T-cell (primary cell): ENCODE measurements at regions not wholly inside any gene's neighbourhood (a gene's known extent, or its start where the extent isn't known, plus 50 kb on each side); places are given as distances from the start of the nearest gene placed in this dataset.

Source experiments
- ATAC-seq, 4 experiments: fragments of 200-7000 bp in 3 of 4; fragments of 150-1000 bp in 1 of 4; cut with Tn5 transposase; replicated peaks in 1 of 4; 1 replicate in 3 of 4; 2 replicates in 1 of 4; pipeline ENCODE4 v1.10.0; 2021; ENCODE audit warnings: moderate library complexity in 3 of 4, mild to moderate bottlenecking in 2 of 4, moderate number of reproducible peaks in 1 of 4
- CTCF ChIA-PET, 2 donors: fragments of 300-600 bp; sonication (Branson Sonifier 250); formaldehyde crosslinking; loops; one replicate each; lab custom pipeline; 2022; ENCODE audit warnings: antibody characterized with exemption in 2 of 2; lab: Charles Lee
- POLR2A ChIA-PET, 2 donors: fragments of 300-600 bp; sonication (Branson Sonifier 250); formaldehyde crosslinking; loops; one replicate each; lab custom pipeline; 2022; ENCODE audit warnings: antibody characterized with exemption in 2 of 2; lab: Charles Lee
- DNase-seq, 35 experiments: peaks; one replicate each; pipeline versions ENCODE4 v3.0.0 to v3.0.0-alpha.2; 2013 to 2023
- H3K27ac ChIP-seq: one replicate; pipeline ENCODE4 v1.5.1; 2013; ENCODE audit warnings: low read length
- H3K27me3 ChIP-seq, 2 experiments: replicated peaks in 1 of 2; 1 replicate in 1 of 2; 2 replicates in 1 of 2; pipeline versions ENCODE4 v1.6.1 to v1.7.0; 2013; ENCODE audit warnings: low read length in 1 of 2, mixed read lengths in 1 of 2; ENCODE audit not compliant: control insufficient read depth in 2 of 2, insufficient read depth in 2 of 2; ENCODE audit errors: extremely low read depth in 1 of 2
- H3K36me3 ChIP-seq, 2 donors: 1 replicate in 1 of 2; 2 replicates in 1 of 2; pipeline versions ENCODE4 v1.6.1 to v1.7.0; 2013; ENCODE audit warnings: low read length in 1 of 2; ENCODE audit not compliant: control insufficient read depth in 2 of 2, insufficient read depth in 1 of 2; ENCODE audit errors: extremely low read depth in 1 of 2
- H3K4me1 ChIP-seq, 2 experiments: 1 replicate in 1 of 2; 2 replicates in 1 of 2; pipeline versions ENCODE4 v1.6.1 to v1.7.0; 2013; ENCODE audit warnings: low read length in 2 of 2, mixed read lengths in 1 of 2; ENCODE audit not compliant: insufficient read depth in 2 of 2, control insufficient read depth in 1 of 2; ENCODE audit errors: extremely low read depth in 1 of 2
- H3K4me3 ChIP-seq, 2 donors: 1 replicate in 1 of 2; 2 replicates in 1 of 2; pipeline versions ENCODE4 v1.5.1 to v1.7.0; 2013; ENCODE audit warnings: mild to moderate bottlenecking in 2 of 2, low read length in 1 of 2, moderate library complexity in 1 of 2; ENCODE audit not compliant: control insufficient read depth in 1 of 2; ENCODE audit errors: extremely low read depth in 1 of 2
- H3K9me3 ChIP-seq: 2 replicates; pipeline ENCODE4 v1.7.0; 2013
- H3K27ac Mint-ChIP-seq, 2 donors: one replicate each; pipeline ENCODE4 v1.8.0; 2020 to 2021; ENCODE audit warnings: mild to moderate bottlenecking in 2 of 2, mixed read lengths in 2 of 2
- H3K27me3 Mint-ChIP-seq, 2 donors: one replicate each; pipeline ENCODE4 v1.8.0; 2021 to 2022; ENCODE audit warnings: mixed read lengths in 2 of 2
- H3K36me3 Mint-ChIP-seq: one replicate; pipeline ENCODE4 v1.8.0; 2021; ENCODE audit warnings: mixed read lengths
- H3K4me1 Mint-ChIP-seq, 3 donors: one replicate each; pipeline ENCODE4 v1.8.0; 2020 to 2022; ENCODE audit warnings: mixed read lengths in 3 of 3, mild to moderate bottlenecking in 1 of 3
- H3K4me3 Mint-ChIP-seq, 3 donors: one replicate each; pipeline ENCODE4 v1.8.0; 2020 to 2022; ENCODE audit warnings: mild to moderate bottlenecking in 3 of 3, mixed read lengths in 3 of 3, moderate library complexity in 3 of 3
- H3K9me3 Mint-ChIP-seq, 3 donors: one replicate each; pipeline ENCODE4 v1.8.0; 2020 to 2022; ENCODE audit warnings: mixed read lengths in 3 of 3
- WGBS: methylation state at CpG from one replicate; pipeline ENCODE4 v1.1.5; 2013; ENCODE audit warnings: missing lambda C conversion rate; ENCODE audit not compliant: insufficient coverage; 5-methylcytosine and 5-hydroxymethylcytosine counted together

DNA sequence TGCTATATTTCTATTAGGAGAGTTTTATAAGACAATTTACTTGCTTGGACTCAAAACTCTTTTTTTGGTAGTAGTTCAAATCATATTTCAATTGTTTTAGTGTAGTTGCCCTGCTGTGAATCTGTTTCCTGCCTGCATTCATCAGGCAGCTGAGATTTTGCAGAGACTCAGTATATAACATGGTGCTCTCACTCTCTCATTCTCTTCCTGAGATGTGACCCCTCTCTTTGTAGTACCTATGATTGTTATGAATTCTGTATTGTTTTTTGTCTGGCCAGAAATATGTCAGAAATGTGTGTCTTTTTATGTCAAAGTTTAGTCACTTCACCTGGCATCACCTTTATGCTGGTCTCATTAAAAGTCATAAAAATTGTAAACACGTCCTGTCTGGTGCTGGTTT, 374.0 kb downstream of the RAPGEF2 start:
- no peak overlapping the region for H3K4me3 ChIP-seq
- H3K36me3 Mint-ChIP-seq, result no peaks in the 10 kb centered on the region
- no peak for DNase-seq

DNA sequence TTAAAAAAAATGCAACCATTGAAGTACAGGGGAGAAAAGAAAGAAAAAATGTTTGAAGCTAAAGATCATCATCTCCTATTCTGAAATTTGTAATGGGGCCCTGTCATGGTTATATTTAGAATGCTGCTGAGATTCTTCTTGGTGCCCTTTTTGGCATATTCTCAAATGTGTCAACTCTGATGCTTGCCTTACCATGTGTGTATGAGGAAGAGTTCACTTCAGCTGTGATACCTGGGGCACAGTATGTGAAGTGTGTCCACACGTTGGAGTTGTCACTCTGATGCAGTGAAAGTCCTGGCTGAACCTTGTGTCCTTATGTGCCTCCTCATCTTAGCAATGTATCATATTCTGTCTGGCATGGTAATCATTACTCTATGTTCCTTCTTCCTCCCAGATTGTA, 377.9 kb downstream of the RAPGEF2 start:
- Histone ChIP-seq H3K9me3 (no peaks in the 10 kb centered on the region), H3K4me1 (no peaks in the 10 kb centered on the region), H3K36me3 (no peaks in the 10 kb centered on the region), H3K4me3 (no peak overlapping the region), H3K27me3 (no peaks in the 10 kb centered on the region), H3K27ac (no peak overlapping the region)
- ChIA-PET CTCF (no interaction called here), POLR2A (no interaction called here)
- no peak overlapping the region for H3K4me3 Mint-ChIP-seq
- H3K9me3 Mint-ChIP-seq, result no peaks in the 10 kb centered on the region
- H3K27ac Mint-ChIP-seq, result no peak overlapping the region
- H3K4me1 Mint-ChIP-seq, result no peaks in the 10 kb centered on the region
- H3K36me3 Mint-ChIP-seq, result no peaks in the 10 kb centered on the region
- peaks cover 4 to 18% of the 10 kb centered on the region in 2 donors for H3K27me3 Mint-ChIP-seq
- DNase-seq, result no peak
- ATAC-seq, result no peak
- WGBS, result no CpG with 5 or more reads among the region's 1 CpG

More for the DNA sequence above, 374.0 kb downstream of the RAPGEF2 start:
- H3K9me3 ChIP-seq, result no peaks in the 10 kb centered on the region
- no peaks in the 10 kb centered on the region for H3K4me1 Mint-ChIP-seq
- H3K27me3 ChIP-seq, result no peaks in the 10 kb centered on the region
- no peak for ATAC-seq
- ChIA-PET POLR2A (no interaction called here), CTCF (no interaction called here)
- no peak overlapping the region for H3K27ac Mint-ChIP-seq
- no CpG with 5 or more reads among the region's 1 CpG for WGBS
- no peaks in the 10 kb centered on the region for H3K36me3 ChIP-seq
- H3K27me3 Mint-ChIP-seq, result peaks cover 4% of the 10 kb centered on the region in 2 donors
- no peaks in the 10 kb centered on the region for H3K4me1 ChIP-seq
- no peaks in the 10 kb centered on the region for H3K9me3 Mint-ChIP-seq
- H3K27ac ChIP-seq, result no peak overlapping the region
- no peak overlapping the region for H3K4me3 Mint-ChIP-seq

DNA sequence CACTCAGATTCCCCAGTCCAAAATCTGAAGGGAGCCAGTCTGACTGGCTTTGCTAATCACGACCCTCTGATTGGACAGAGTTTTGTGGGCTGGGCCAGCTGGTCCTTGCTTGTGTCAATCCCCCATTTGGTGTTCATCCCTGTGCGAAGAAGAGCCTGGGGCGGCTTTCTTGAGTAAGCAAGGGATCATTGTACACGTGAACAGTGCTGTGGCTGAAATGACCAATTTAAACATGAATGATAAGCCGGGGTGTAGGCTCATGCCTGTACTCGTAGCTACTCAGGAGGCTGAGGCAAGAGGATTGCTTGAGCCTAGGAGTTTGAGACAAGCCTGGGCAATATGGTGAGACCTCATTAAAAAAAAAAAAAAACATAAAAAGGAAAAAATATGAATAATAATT, 379.1 kb downstream of the RAPGEF2 start:
- no peak overlapping the region for H3K27ac Mint-ChIP-seq
- H3K27me3 Mint-ChIP-seq, result peaks cover 8 to 21% of the 10 kb centered on the region in 2 donors
- no peaks in the 10 kb centered on the region for H3K36me3 Mint-ChIP-seq
- CTCF ChIA-PET, result no interaction called here
- H3K36me3 ChIP-seq, result no peaks in the 10 kb centered on the region
- H3K4me1 ChIP-seq, result no peaks in the 10 kb centered on the region
- H3K27ac ChIP-seq, result no peak overlapping the region
- WGBS, result 83% methylated on average over 5 of the region's 6 CpGs
- no peaks in the 10 kb centered on the region for H3K9me3 ChIP-seq
- no peak overlapping the region for H3K4me3 ChIP-seq
- no peaks in the 10 kb centered on the region for H3K9me3 Mint-ChIP-seq
- no peaks in the 10 kb centered on the region for H3K27me3 ChIP-seq
- no peak for DNase-seq
- POLR2A ChIA-PET, result no interaction called here
- no peak for ATAC-seq
- no peaks in the 10 kb centered on the region for H3K4me1 Mint-ChIP-seq
- no peak overlapping the region for H3K4me3 Mint-ChIP-seq

DNA sequence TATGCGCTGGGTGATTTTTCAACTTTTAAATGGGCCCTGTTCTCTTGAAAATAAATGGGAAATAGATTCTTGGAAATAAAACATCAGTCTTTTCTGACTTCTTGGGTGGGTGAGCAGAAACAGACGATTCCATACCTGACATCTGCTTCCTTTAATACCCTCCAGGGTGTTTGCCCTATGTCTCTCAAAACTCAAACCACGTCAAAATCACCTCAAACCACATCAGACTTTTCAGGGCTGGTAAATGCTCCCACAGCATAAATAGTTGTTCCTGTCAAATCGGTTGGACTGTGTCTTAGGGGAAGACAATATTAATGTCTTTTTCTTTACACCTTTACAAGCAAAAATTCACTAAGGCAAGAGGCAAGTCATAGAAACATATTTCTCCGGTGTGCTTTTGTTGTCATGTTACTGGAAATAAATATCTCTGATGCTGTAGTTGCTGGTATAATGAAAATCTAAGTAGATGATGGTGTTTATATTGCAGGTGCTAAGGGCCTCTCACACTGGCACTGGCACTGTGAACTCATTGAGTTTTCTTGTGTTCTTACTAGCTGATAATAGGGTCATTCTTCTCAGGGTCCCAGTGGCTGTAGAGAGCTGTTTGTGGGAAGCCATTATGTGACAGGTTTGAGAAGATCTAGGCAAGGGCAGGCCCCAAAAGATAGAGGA, 380.4 kb downstream of the RAPGEF2 start:
- Mint-ChIP-seq H3K4me1 (no peaks in the 10 kb centered on the region), H3K27ac (no peak overlapping the region), H3K4me3 (no peak overlapping the region), H3K9me3 (no peaks in the 10 kb centered on the region), H3K27me3 (peaks cover 14 to 29% of the 10 kb centered on the region in 2 donors), H3K36me3 (no peaks in the 10 kb centered on the region)
- no peak overlapping the region for H3K4me3 ChIP-seq
- no peak overlapping the region for H3K27ac ChIP-seq
- H3K36me3 ChIP-seq, result no peaks in the 10 kb centered on the region
- ChIA-PET CTCF (no interaction called here), POLR2A (no interaction called here)
- no peak for DNase-seq
- no peak for ATAC-seq
- H3K27me3 ChIP-seq, result no peaks in the 10 kb centered on the region
- no peaks in the 10 kb centered on the region for H3K9me3 ChIP-seq
- WGBS, result no CpG with 5 or more reads among the region's 5 CpGs
- H3K4me1 ChIP-seq, result no peaks in the 10 kb centered on the region

DNA sequence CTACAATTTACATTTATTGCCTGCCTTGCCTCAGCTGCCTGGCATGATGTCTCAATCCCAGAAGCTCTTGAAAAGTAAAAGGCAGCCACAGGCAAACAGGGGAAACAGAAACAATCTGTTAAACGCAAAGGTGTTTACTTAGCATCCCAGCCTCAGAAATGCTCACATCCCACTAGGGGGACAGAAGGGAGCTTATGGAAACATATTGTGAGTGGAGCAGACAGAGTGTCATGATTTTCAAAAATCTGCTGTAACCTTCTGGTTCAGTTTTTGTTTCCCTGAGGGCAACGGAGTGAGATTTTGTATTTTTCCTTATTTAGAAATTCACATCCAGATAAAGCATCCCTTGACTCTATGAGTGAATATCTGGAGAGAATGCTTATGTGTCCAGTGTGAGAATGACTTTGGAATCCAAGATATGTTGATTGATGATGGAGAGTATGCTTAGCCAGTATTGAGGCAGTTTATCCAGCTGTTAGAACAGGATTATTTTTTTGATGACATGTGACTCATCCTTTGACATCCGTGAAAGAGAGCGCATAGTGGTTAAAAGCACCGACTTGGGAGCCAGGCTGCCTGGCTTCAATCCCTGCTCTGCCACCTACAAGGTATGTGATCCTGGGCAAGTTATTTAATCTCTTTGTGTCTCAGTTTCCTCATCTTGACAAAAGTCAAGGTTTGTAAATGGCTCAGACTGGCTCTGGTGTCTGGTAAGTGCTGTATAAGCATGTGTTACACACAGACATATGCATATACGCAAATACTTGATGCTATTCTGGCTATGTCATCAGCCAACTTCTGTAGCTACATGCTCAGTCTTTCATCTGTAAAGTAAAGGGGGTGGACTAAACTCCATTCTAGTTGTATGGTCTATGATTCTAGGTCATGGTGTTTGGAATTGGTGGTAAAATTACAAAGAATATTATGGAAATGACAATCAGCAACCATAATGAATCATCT, 381.2 kb downstream of the RAPGEF2 start:
- ChIA-PET POLR2A (no interaction called here), CTCF (interaction anchor here in 1 of 2 donors (1.6 kb wide), 1 partner anchor 12 kb away, joined by 3 read pairs; no protein-coding TSS in a partner anchor)
- Mint-ChIP-seq H3K36me3 (no peaks in the 10 kb centered on the region), H3K4me1 (no peaks in the 10 kb centered on the region), H3K27me3 (peaks cover 14 to 29% of the 10 kb centered on the region in 2 donors), H3K4me3 (no peak overlapping the region), H3K27ac (no peak overlapping the region), H3K9me3 (no peaks in the 10 kb centered on the region)
- H3K36me3 ChIP-seq, result no peaks in the 10 kb centered on the region
- DNase-seq (no peak), ATAC-seq (no peak)
- no peaks in the 10 kb centered on the region for H3K9me3 ChIP-seq
- H3K4me1 ChIP-seq, result no peaks in the 10 kb centered on the region
- H3K27me3 ChIP-seq, result no peaks in the 10 kb centered on the region
- no peak overlapping the region for H3K27ac ChIP-seq
- no peak overlapping the region for H3K4me3 ChIP-seq
- WGBS, result 95% methylated on average over 3 of the region's 6 CpGs

DNA sequence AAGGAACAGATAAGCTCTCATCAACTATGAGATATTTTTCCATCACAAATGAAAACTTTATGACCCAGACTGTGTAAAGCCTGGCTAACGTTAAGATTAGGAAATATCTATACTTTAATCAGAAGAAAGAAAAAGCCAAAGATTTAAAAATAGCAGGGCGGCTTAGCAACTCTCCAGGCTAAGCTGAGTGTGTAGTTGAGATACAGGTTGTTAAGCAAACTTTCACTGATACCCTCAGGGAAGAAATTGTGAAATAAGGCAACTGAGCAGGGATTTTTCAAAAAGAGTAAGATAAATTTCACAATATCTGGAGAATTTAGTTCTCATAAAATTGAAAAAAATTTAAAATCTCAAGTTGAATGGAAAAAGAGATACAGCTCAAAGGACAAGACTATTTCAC, 382.0 kb downstream of the RAPGEF2 start:
- ChIA-PET CTCF (interaction anchor here in 1 of 2 donors (1.6 kb wide), 1 partner anchor 11 kb away, joined by 3 read pairs; no protein-coding TSS in a partner anchor), POLR2A (no interaction called here)
- Histone ChIP-seq H3K9me3 (no peaks in the 10 kb centered on the region), H3K4me3 (no peak overlapping the region), H3K4me1 (no peaks in the 10 kb centered on the region), H3K27me3 (no peaks in the 10 kb centered on the region), H3K36me3 (no peaks in the 10 kb centered on the region), H3K27ac (no peak overlapping the region)
- Mint-ChIP-seq H3K9me3 (no peaks in the 10 kb centered on the region), H3K27ac (no peak overlapping the region), H3K4me1 (no peaks in the 10 kb centered on the region), H3K27me3 (peaks cover 14 to 29% of the 10 kb centered on the region in 2 donors), H3K36me3 (no peaks in the 10 kb centered on the region), H3K4me3 (no peak overlapping the region)
- DNase-seq, result no peak
- ATAC-seq, result no peak
- WGBS, result no CpG with 5 or more reads among the region's 2 CpGs
